Muscle layer of colon (tissue), 2 donors: ENCODE measurements at regions not wholly inside any gene's neighbourhood (a gene's known extent, or its start where the extent isn't known, plus 50 kb on each side); places are given as distances from the start of the nearest gene placed in this dataset.

Source experiments
- H3K27ac ChIP-seq: one replicate; pipeline ENCODE4 v1.7.0; 2013; ENCODE audit warnings: low read depth, mild to moderate bottlenecking, low read length, moderate library complexity
- H3K27me3 ChIP-seq, 2 donors: one replicate each; pipeline ENCODE4 v1.7.0; 2013; ENCODE audit warnings: low read length in 2 of 2, mild to moderate bottlenecking in 2 of 2; ENCODE audit not compliant: insufficient read depth in 2 of 2, control insufficient read depth in 1 of 2
- H3K36me3 ChIP-seq: one replicate; pipeline ENCODE4 v1.7.0; 2013; ENCODE audit warnings: mild to moderate bottlenecking, low read length; ENCODE audit not compliant: insufficient read depth
- H3K4me1 ChIP-seq: one replicate; pipeline ENCODE4 v1.7.0; 2013; ENCODE audit warnings: mild to moderate bottlenecking, low read length; ENCODE audit not compliant: insufficient read depth
- H3K4me3 ChIP-seq, 2 donors: one replicate each; pipeline ENCODE4 v1.7.0; 2013; ENCODE audit warnings: low read length in 2 of 2, low read depth in 1 of 2, mild to moderate bottlenecking in 1 of 2, moderate library complexity in 1 of 2
- H3K9ac ChIP-seq: one replicate; pipeline ENCODE4 v1.7.0; 2013; ENCODE audit warnings: low read length
- H3K9me3 ChIP-seq: one replicate; pipeline ENCODE4 v1.7.0; 2013; ENCODE audit warnings: mild to moderate bottlenecking, low read length
- donor health status: abdominal sarcoma.
- donor health status: Adenocarcinoma of cecum.

DNA sequence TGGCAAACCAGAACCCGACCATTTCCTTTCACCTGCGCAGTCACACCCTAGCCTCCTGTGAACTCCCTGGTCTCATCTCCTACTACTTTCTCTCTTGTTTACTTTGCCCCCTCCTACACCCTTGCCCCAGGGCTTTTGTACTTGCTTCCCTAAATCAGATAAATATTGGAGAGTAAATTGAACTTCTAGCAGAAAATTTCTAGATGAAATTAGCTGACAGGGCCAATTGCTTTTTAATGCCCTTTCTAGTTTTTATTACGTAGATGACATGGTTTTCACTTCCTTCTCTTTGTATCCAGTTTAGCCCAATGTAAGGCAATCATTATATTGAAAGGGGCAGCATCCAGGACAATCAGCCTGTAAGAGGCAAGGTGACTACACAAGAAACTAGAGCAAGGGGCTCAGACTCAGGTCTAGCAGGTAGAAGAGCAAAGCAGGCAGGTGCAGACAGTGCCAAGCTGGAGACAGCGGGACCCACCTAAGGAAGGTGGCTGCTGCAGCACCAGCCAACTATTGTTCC, 56.2 kb upstream of the TOPAZ1 start:
- H3K27me3 ChIP-seq: peaks cover 0 to 3% of the 10 kb centered on the region in 2 donors
- no peak overlapping the region for H3K27ac ChIP-seq
- no peaks in the 10 kb centered on the region for H3K4me1 ChIP-seq
- H3K36me3 ChIP-seq: no peaks in the 10 kb centered on the region
- H3K9ac ChIP-seq: no peak overlapping the region
- no peaks in the 10 kb centered on the region for H3K9me3 ChIP-seq
- H3K4me3 ChIP-seq: no peak overlapping the region

DNA sequence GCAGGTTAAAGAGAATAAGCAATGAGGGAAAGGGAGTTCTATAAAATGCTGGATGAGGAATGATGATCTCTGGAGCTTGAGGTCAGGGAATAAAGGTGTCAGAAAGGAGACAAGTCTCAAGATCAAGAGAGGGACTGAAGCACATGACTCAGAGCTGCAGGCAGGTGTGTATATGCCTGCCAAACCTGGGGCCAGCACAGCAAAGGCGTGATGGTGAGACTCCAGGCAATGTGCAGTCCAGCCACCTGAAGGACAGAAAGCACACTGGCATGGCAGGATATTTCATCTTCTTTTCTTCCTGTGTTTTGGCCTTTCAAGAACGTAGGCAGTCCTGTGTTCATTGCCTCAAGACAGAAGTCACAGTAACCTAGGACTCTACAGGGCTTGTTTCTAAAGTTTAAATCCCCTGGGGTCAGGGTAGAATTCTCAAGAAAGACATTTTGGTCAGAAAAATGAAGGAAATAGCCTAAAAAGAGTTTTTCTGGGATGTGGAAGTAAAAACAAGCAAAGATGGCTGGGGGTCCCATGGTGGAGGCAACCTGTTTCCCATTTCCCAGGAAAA, 55.5 kb upstream of the TOPAZ1 start:
- H3K9me3 ChIP-seq: no peaks in the 10 kb centered on the region
- no peaks in the 10 kb centered on the region for H3K36me3 ChIP-seq
- H3K9ac ChIP-seq: no peak overlapping the region
- peaks cover 0 to 3% of the 10 kb centered on the region in 2 donors for H3K27me3 ChIP-seq
- no peaks in the 10 kb centered on the region for H3K4me1 ChIP-seq
- H3K4me3 ChIP-seq: no peak overlapping the region
- H3K27ac ChIP-seq: no peak overlapping the region

DNA sequence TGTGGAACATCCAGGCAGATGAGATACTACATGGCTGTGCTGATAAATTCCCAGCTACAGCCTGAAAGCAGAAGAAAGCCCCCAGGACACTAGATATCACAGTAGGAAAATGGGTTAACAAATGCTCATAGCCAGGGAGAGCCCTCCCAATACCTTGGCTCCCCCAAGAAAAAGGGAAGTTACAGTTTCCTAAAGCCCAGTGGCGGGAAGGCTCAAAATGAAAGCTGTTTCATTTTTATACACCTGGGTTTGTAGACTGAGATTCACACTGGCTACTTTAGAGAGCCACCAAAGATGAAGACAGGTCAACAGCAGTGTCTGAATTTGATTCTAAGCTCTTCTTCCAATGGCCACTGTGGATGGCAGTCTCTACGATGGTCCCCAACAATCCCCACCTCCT, 55.0 kb upstream of the TOPAZ1 start:
- Histone ChIP-seq H3K27ac (no peak overlapping the region), H3K4me1 (no peaks in the 10 kb centered on the region), H3K4me3 (no peak overlapping the region), H3K9ac (no peak overlapping the region), H3K27me3 (peaks cover 0 to under 1% of the 10 kb centered on the region in 2 donors), H3K9me3 (no peaks in the 10 kb centered on the region), H3K36me3 (no peaks in the 10 kb centered on the region)
